Stimulated activated CD4-positive, alpha-beta T cell treated with anti-CD3 and anti-CD28 coated beads, TNF-alpha, amount 100 ng/mL, for 4 hours (primary cell): ENCODE measurements at regions not wholly inside any gene's neighbourhood (a gene's known extent, or its start where the extent isn't known, plus 50 kb on each side); places are given as distances from the start of the nearest gene placed in this dataset.

ENCODE experiments used
- DNase-seq, 3 experiments: peaks; one replicate each; pipeline ENCODE4 v3.0.0-alpha.2; 2020; ENCODE audit warnings: low read depth in 3 of 3

GRCh38 chr4:77367638-77368037, 210.6 kb downstream of the CCNG2 start:
- no peak for DNase-seq

- no peak for DNase-seq
Measured at GRCh38 chr4:77372375-77372774, 215.4 kb downstream of the CCNG2 start.

- DNase-seq = no peak
Measured at GRCh38 chr4:77375866-77376607, 219.0 kb downstream of the CCNG2 start.

GRCh38 chr4:77376788-77377460, 219.9 kb downstream of the CCNG2 start:
- no peak for DNase-seq

GRCh38 chr4:77384094-77384493, 221.5 kb upstream of the CXCL13 start:
- no peak for DNase-seq

- peak; percentile 4 to 22 (median 12) for DNase-seq
Measured at GRCh38 chr4:77385124-77385969, 220.3 kb upstream of the CXCL13 start.

GRCh38 chr4:77393996-77394395, 211.6 kb upstream of the CXCL13 start:
- DNase-seq = no peak

GRCh38 chr4:77395481-77395880, 210.1 kb upstream of the CXCL13 start:
- DNase-seq = no peak

- DNase-seq = no peak
Measured at GRCh38 chr4:77398256-77398655, 207.4 kb upstream of the CXCL13 start.

- DNase-seq = no peak
Measured at GRCh38 chr4:77399831-77400230, 205.8 kb upstream of the CXCL13 start.

GRCh38 chr4:77413766-77414165, 191.9 kb upstream of the CXCL13 start:
- DNase-seq = no peak

- no peak for DNase-seq
Measured at GRCh38 chr4:77415689-77416088, 189.9 kb upstream of the CXCL13 start.

GRCh38 chr4:77418333-77418732, 187.3 kb upstream of the CXCL13 start:
- no peak for DNase-seq

GRCh38 chr4:77430847-77431246, 174.8 kb upstream of the CXCL13 start:
- no peak for DNase-seq

- DNase-seq = no peak
Measured at GRCh38 chr4:77431546-77431945, 174.1 kb upstream of the CXCL13 start.

GRCh38 chr4:77432717-77433417, 172.8 kb upstream of the CXCL13 start:
- DNase-seq = no peak

- DNase-seq = no peak
Measured at GRCh38 chr4:77433418-77433733, 172.2 kb upstream of the CXCL13 start.

- no peak for DNase-seq
Measured at GRCh38 chr4:77434299-77435092, 171.1 kb upstream of the CXCL13 start.

- DNase-seq = no peak
Measured at GRCh38 chr4:77437079-77437478, 168.5 kb upstream of the CXCL13 start.

- DNase-seq = no peak
Measured at GRCh38 chr4:77438549-77438948, 167.1 kb upstream of the CXCL13 start.

GRCh38 chr4:77443941-77444340, 161.7 kb upstream of the CXCL13 start:
- no peak for DNase-seq
